PC-3 (cell line): ENCODE measurements at regions not wholly inside any gene's neighbourhood (a gene's known extent, or its start where the extent isn't known, plus 50 kb on each side); places are given as distances from the start of the nearest gene placed in this dataset.
"Not testable (repeated sequence)": the region's sequence is repeated elsewhere in the genome, so short reads cannot be mapped to it uniquely, and the experiment has no call there.

Source experiments
- EZH2 ChIP-seq: fragments of 300-600 bp; sonication (generic); IDR thresholded peaks from one replicate; pipeline ENCODE4 v1.6.1; 2017; ENCODE audit warnings: antibody characterized with exemption, mild to moderate bottlenecking, low read length; ENCODE audit not compliant: unreplicated experiment
- EZH2phosphoT487 ChIP-seq: fragments of 300-600 bp; sonication (generic); IDR thresholded peaks from 2 replicates; pipeline ENCODE4 v1.6.1; 2018; ENCODE audit warnings: mild to moderate bottlenecking, antibody characterized with exemption, low read length, borderline replicate concordance
- TF ChIP-seq, protein P1 (sequence below): fragments of 300-600 bp; sonication (generic); conservative IDR thresholded peaks from 2 replicates; pipeline ENCODE4 v1.5.1; 2017; ENCODE audit warnings: antibody characterized with exemption, low read depth, mild to moderate bottlenecking, low read length

DNA sequence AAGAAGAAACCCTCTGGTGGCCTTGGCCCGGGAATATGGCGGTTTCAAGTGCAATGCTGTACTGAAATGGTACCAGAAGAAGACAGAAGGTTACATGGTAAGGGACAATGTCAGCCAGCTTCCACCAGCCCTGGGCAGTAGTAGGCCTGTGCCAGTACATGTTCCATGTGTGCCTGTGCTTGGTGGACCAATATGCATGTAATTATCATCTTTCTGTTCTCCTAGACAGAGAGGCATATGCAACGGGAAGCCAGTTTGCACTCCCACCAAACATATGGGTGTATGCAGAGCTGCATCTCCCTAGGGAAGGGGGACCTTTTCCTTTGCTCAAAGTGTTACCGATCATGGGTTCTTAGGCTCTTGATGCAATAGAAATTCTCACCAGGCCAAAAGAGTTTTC lies 80.9 kb upstream of the ADORA2B start:
- TF ChIP-seq, protein P1, sequence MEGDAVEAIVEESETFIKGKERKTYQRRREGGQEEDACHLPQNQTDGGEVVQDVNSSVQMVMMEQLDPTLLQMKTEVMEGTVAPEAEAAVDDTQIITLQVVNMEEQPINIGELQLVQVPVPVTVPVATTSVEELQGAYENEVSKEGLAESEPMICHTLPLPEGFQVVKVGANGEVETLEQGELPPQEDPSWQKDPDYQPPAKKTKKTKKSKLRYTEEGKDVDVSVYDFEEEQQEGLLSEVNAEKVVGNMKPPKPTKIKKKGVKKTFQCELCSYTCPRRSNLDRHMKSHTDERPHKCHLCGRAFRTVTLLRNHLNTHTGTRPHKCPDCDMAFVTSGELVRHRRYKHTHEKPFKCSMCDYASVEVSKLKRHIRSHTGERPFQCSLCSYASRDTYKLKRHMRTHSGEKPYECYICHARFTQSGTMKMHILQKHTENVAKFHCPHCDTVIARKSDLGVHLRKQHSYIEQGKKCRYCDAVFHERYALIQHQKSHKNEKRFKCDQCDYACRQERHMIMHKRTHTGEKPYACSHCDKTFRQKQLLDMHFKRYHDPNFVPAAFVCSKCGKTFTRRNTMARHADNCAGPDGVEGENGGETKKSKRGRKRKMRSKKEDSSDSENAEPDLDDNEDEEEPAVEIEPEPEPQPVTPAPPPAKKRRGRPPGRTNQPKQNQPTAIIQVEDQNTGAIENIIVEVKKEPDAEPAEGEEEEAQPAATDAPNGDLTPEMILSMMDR = not testable (repeated sequence)
- not testable (repeated sequence) for TF ChIP-seq EZH2phosphoT487, EZH2
